GM21737 (cell line): ENCODE measurements at regions not wholly inside any gene's neighbourhood (a gene's known extent, or its start where the extent isn't known, plus 50 kb on each side); places are given as distances from the start of the nearest gene placed in this dataset.
"Not testable (repeated sequence)": the region's sequence is repeated elsewhere in the genome, so short reads cannot be mapped to it uniquely, and the experiment has no call there.

Experiments used
- ATAC-seq: cut with Tn5 transposase; IDR thresholded peaks from one replicate; pipeline ENCODE4 v1.9.1; 2021; ENCODE audit warnings: mild to moderate bottlenecking, moderate library complexity; ENCODE audit not compliant: unreplicated experiment

DNA sequence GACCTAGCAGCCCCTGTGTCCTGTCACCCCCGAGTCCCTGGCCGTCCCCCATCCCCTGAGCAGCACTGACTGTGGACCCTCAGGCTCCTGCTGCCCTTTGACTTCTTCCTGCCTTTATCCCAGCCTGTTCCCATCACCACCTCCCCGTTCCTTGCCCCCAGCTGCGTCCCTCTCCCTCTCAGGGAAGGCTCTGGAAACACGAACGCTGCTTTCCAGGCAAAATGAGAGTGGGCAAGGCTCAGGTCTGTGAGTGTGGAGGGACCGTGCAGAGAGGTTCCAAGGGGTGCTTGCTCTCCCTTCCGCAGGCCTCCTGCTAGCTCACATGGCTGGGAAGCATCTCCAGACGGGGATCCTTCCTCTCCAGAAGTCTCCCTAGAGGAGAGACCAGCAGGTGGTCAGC lies 501.8 kb upstream of the SALL3 start:
- ATAC-seq = no peak

DNA sequence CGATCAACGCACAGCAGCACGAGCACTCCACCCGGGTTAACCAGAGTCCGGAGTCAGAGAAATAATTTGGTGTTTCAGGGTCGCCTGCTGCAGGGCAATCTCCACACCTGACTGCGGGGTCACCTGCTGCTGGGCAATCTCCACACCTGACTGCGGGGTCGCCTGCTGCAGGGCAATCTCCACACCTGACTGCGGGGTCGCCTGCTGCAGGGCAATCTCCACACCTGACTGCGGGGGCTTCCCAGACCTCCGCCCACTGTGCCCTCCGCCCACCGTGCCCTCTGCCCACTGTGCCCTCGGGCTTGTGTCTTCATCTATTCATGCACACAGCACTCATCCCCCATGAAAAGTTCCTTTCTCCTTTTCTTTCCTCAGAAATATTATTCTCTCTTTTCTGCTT lies 500.2 kb upstream of the SALL3 start:
- ATAC-seq = no peak

DNA sequence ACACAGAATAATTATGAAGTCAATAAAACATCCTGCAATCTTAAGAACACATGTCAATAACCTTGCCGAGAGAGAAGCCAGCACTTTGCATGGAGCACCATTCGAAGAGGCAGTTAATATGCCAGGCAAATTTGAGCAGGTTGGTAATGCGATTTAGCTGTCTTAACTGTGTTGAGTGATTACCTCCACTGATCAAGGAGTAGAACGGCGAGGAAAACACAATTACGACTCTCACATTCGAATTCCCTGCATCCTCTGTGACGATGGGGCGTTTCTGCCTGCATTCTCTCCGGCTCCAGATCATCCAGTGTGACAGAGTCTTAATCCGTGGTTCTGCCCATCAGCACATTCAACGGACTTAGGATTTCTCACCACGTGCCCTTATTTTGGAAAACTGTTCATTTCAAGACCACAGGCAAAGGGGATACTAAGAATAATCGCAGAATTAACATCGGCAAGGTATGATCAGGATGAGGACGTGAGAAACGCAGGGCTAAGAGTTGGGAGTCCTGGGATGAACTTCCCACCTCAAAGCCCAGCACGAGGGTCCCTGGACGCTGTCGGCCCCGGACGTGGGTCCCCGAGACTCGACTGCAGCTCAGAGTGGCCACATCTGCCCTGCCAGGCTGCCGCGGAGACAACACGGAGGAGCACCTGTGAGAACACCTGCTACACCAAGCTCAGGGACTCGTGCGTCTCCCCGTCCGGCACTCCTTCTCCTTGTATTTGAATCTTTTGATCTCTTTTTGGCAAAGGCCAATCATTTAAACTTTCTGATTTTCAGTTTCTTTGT lies 499.2 kb upstream of the SALL3 start:
- no peak for ATAC-seq

DNA sequence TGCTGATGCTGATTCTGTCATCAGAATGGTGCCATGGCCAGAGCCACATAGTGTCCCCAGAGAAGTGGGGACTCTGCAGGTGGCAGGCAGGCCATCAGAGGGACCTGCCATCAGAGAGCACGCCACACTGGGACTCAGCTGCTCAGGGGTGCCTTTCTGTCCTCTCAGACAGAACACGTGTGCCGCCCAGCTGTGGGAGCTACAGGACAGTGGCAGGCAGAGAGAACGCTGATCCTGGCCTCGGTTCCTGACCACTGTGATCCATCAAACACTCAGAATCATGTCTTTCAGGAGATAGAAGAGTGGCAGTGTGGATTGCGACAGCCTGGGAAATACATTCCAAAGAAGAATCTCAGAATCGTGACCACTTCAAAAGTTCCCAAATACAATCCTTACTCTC lies 497.2 kb upstream of the SALL3 start:
- no peak for ATAC-seq

DNA sequence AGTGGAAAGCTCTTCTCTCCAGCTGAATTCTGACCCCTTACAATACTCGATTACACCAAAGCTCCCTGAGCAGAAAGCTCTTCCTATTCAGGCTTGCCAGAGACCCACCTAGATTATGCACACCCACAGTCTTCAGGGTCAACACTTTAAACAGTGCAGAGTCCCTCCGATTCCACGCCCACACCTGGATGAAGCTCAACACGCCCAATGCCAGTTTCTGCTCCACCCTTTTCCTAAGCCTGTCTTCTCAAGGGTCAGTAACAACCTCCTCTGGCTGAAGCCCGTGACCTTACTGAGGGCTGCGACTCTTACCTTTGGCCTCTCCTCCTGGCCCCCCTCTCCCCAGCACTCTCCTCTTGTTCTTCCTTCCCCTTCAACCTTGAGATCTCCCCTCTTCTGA lies 492.0 kb upstream of the SALL3 start:
- ATAC-seq = no peak

DNA sequence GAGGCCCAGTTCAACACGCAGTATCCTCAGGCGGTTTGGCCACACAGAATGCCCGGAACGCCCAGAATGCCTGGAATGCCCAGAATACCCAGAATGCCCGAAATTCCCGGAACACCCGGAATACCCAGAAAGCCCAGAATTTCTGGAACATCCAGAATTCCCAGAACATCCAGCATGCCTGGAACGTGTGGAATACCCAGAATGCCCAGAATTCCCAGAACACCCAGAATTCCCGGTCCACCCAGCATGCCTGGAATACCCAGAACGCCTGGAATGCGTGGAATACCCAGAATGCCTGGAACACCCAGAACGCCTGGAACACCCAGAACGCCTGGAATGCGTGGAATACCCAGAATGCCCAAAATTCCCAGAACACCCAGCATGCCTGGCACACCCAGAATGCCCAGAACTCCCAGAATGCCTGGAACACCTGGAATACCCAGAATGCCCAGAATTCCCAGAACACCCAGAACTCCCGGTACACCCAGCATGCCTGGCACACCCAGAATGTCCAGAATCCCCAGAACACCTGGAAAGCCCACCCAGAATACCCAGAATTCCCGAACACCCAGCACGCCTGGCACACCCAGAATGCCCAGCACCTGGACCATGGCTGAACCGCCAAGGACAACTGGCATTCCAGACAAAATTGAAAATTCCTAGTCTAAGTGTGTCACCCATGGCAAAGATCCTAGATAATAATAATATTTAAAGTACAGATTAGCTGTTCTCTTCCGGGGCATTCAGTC lies 487.4 kb upstream of the SALL3 start:
- ATAC-seq = no peak

DNA sequence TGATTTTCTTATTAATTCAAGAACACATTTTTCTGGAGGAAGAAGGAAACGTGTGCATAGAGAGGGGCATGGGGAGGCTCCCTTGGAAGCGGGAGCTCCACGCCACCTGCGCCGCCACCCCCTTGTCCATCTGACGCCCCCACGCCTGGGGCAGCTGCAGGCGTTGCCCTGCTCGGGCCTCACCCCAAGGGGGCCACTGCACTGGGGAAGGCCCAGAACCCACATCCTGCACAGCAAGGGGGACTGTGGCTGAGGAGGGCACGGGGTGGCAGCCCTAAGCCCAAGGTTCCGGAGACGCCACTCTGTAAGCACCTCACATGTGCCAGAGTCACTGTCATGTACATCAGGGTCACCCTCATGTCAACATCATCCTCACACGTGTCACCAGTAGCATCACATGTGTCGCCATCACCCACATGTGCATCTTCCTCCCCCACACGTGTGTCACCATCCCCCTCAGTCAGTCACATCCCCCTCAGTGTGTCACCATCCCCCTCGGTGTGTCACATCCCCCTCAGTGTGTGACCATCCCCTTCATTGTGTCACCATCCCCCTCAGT lies 486.7 kb upstream of the SALL3 start:
- ATAC-seq = no peak

DNA sequence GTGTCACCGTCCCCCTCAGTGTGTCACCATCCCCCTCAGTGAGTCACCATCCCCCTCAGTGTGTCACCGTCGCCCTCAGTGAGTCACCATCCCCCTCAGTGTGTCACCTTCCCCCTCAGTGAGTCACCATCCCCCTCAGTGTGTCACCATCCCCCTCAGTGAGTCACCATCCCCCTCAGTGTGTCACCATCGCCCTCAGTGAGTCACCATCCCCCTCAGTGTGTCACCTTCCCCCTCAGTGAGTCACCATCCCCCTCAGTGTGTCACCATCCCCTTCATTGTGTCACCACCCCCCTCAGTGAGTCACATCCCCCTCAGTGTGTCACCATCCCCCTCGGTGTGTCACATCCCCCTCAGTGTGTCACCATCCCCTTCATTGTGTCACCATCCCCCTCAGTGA lies 486.1 kb upstream of the SALL3 start:
- not testable (repeated sequence) for ATAC-seq

DNA sequence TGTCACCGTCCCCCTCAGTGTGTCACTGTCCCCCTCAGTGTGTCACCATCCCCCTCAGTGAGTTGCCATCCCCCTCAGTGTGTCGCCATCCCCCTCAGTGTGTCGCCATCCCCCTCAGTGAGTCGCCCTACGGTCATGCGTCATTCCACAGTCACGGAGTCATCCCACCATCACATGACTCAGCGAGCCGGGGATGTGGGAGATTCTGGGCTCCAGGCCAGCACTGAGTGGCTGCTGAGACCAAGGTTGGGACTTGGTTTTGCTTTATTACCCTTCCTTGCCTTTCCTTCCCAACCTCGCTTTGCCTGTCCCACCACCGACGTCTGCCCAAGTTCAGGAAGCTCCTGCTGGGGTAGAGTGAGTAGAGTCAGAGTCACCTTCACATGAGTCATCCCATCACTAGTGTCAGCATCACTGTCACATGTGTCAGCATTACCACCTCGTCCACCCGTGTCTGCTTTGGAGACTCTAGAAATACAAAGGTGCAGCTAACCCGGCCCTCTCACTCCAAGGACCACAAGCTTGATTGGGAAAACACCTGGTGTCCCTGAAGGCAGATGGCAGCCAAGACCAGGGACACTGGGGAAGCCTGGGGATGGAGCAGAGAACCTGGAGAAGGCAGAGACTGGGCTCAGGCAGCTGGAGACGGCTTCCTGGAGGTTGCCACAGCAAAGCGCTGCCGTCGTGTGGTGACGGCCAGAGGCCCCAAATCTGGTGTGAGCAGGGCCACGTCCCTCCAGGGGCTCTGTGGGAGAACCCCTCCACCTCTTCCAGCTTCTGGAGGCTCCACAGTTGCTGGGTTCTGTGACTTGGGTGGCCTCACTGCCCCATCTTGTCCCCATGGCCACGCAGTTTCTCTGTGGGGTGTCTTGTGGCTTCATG lies 485.2 kb upstream of the SALL3 start:
- no peak for ATAC-seq

DNA sequence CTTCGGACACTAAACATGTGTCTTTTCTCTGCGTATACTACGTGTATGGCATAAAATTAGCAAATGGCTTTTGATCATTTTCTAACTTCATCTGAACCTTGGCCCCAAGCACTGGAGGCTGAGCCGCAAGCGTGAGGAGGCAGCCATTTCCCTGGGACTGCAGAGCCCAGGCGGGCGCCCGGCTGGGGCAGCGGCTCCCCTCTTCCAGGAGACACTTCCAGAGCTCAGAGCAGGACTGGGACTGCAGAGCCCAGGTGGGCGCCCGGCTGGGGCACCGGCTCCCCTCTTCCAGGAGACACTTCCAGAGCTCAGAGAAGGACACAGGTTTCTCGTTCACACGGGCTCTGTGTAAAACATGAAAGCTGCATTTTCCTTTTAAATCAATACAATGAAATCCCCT lies 484.1 kb upstream of the SALL3 start:
- no peak for ATAC-seq

DNA sequence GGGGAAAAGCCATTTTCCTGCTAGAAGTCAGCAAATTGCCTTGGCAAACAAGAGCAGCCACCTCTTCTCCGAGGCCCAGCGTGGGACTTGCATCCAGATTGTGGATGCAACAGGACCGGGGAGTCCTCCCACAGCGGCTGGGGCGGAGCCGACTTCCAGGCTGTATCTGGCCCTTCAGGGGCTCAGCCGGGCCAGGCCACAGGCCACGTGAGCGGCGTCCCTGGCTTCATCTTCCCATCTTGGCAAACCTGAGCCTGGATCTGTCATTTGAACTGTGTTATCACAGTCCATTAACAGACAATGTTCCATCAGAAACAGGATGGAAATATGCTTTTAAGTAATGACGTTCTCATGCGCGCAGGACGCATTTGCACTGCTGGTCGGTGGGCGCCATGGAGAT lies 483.5 kb upstream of the SALL3 start:
- no peak for ATAC-seq

DNA sequence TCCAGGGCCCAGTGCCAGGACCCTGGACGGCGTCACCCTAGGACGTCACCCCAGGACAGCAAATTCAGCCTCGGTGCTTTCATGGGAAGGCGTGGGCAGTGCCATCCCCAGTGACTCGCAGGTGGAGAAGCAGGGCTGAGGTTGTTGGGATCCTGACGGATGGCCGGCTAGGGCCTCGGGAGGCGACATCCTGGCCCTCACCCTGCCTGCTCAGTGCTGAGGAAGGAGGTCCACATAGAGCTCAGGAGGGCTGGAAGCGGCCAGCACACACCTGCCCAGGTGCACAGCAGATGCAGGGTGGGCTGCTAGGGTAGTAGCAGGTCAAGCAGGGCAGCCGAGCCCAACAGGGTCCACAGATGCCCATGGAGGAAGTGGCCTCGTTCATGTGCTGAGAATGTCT lies 482.0 kb upstream of the SALL3 start:
- no peak for ATAC-seq

DNA sequence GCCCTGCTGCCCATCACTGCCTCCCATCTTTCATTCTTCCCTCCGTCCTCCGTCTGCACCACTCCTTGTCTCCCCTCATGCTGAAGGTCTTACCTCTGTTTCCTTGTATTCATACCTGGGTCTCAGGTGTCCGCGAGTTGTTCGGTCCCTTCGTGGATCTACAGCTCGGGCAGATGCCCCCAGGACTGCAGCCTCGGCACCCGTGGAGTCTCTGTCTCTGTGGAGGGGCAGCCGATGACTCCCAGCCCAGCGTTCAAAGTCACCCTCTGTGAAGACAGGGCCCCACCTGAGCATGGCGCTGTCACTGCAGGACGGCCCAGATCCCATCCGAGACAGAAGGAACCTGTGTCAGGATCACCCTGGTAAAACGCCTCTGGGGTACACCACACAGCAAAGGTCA lies 480.0 kb upstream of the SALL3 start:
- ATAC-seq = no peak

DNA sequence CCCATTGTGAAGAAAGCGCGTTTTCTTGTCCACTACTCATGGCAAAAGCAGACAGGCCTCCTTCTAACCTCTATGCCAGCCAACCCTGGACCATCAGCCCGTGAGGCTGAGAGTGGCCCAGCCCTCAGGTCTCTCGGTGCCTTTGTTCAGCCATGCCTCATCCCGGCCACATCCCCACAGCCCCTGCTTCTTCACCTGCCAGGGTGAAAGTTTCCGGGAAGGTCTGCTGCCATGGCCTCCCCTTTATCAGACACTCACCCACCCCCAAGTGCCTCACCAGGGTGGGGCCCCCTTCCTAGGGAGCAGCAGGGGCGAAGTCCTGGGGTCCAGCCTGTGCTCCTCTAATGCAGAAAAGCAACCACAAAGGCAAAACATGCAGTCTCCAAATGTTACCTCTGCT lies 478.4 kb upstream of the SALL3 start:
- no peak for ATAC-seq

DNA sequence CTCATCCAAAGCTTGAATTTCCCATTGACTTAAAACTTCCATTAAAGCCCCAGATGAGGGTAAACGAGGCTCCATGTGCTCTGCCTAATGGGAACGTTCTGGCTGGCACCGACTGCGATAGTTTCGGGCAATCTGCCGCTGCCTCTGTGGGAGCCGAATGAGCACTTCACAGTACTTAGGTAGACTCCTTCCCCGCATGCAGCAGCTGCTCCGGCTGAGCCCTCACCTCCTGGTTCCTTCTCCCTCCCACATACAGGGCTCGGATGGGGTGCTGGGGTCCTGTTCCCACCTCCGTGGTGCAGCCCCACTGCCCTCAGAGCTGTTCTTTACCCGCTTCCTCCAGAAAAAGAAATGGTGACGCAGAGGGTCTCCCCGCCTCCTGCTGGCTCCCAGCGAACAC lies 476.5 kb upstream of the SALL3 start:
- no peak for ATAC-seq

DNA sequence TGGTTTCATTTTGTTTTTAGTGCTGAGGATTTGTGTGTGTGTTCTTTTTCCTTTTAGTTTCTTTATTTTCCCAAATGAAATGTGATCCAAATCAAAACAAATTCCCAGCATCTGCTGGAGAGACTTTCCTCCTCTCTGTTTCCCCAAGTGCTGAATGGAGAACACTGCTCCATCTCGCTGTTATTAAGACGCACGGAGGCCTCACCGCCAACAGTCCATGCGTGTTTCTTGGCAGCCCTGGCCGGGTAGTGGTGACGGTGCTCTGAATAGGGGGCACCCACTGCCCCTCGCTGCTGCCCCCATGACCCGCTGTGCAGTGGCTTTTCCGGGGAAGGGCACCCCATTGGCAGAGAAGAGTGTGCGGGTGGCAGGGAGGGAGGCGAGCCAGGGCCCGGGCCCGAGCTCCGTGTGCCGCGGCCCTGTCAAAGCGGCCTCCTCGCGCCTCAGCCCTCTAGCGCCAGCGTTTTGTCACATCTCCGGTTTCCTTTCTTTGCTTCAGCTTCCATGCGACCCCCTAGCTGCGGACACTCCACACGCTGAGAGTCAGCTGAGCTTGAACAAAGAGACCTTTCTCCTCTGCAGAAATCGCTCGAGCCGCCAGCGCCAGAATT lies 473.7 kb upstream of the SALL3 start:
- ATAC-seq = no peak

DNA sequence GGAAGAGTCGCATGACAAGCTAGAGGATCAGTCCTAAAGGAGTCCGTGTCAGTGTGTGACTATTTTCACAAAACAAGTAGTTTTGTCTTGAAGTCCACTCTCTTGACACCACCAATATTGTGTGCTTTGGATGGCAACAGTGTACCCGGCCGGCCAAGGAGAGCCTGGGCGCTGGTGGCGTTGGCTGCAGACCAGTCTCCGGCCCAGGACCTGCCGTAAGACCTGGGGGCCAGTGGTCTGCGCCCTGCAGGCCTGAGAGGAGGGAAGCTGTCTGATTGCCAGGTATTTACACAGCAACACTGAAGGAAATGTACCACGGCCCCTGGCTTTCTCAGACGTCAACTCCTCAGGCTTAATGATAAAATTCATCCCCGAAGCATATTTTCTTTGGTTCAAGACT lies 472.4 kb upstream of the SALL3 start:
- ATAC-seq = no peak

DNA sequence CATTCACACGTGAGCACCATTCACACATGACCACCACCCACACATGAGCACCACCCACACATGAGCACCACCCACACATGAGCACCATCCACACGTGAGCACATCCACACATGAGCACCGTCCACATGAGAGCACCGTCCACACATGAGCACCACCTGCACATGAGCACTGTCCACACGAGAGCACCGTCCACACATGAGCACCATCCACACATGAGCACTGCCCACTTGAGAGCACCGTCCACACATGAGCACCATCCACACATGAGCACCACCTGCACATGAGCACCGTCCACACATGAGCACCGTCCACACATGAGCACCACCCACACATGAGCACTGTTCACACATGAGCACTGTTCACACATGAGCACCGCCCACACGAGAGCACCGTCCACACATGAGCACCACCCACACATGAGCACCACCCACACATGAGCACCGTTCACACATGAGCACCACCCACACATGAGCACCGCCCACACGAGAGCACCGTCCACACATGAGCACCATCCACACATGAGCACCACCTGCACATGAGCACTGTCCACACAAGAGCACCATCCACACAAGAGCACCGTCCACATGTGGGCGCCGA lies 471.3 kb upstream of the SALL3 start:
- ATAC-seq = not testable (repeated sequence)

DNA sequence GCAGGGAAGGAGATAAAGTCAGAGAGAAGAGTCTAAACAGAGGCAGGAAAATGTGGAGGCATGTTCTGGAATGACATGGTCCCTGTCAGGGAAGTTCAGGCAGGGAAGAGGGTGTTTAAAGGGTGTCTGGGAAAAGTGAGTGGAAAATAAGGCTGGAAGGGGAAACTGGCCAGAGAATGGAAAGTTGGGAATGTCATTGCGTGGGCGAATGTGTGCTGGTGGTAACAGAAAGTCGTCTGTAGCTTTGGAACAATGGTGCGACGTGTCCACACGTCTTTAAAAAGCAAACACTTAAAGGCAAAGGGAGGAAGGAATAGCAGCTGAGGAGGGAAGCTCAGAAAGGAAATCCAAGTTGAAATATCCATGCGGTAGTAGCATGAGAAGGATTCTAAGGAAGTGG lies 469.5 kb upstream of the SALL3 start:
- no peak for ATAC-seq

DNA sequence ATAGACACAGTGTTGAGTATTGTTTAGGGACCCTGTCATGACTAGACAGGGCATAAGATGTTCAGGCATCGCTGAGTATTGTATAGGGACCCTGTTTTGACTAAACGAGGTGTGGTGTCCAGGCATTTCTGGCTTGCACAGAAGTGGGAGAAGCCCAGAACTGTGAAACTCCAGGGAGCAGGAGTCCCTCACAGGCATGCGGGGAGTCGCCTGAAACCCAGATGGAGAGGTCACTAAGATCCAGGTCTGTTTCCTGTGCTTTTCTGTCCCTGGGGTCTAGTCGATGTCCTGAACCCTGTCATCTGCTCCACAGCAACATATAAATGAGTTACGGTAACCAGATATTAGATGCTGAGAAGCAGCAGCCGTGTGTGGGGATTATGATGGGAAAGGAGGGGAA lies 469.0 kb upstream of the SALL3 start:
- ATAC-seq = no peak
